H1 (cell line): ENCODE measurements at regions not wholly inside any gene's neighbourhood (a gene's known extent, or its start where the extent isn't known, plus 50 kb on each side); places are given as distances from the start of the nearest gene placed in this dataset.

Experiments used
- CTCF ChIA-PET: fragments of 300-600 bp; sonication (Branson Sonifier 250); formaldehyde crosslinking; loops from one replicate; lab custom pipeline; 2021; ENCODE audit not compliant: partially characterized antibody; lab: Charles Lee
- POLR2A ChIA-PET: fragments of 300-600 bp; sonication (Branson Sonifier 250); formaldehyde crosslinking; loops from one replicate; lab custom pipeline; 2021; ENCODE audit warnings: inconsistent platforms; ENCODE audit not compliant: partially characterized antibody; lab: Charles Lee
- DNase-seq, 2 experiments: peaks; one replicate each; pipeline versions ENCODE4 v3.0.0 to v3.0.0-alpha.2; 2010 to 2022; ENCODE audit warnings: low spot score in 2 of 2, low read depth in 1 of 2, mixed read lengths in 1 of 2
- FAIRE-seq: peaks from 2 replicates; lab custom pipeline; 2011; peaks lifted over from hg19 to GRCh38; lab: Jason Lieb, UNC
- H2AFZ ChIP-seq: 2 replicates; pipeline ENCODE4 v1.8.1; 2012; ENCODE audit warnings: low read length, inconsistent platforms
- H2AK5ac ChIP-seq: 2 replicates; pipeline ENCODE4 v1.6.1; 2013; ENCODE audit warnings: low read depth, low read length
- H2BK120ac ChIP-seq: replicated peaks from 2 replicates; pipeline ENCODE3; 2013; ENCODE audit warnings: low read depth, low read length, inconsistent platforms
- H2BK12ac ChIP-seq: 2 replicates; pipeline ENCODE4 v1.6.1; 2013; ENCODE audit warnings: low read depth, low read length
- H2BK15ac ChIP-seq: 2 replicates; pipeline ENCODE4 v1.6.1; 2013; ENCODE audit warnings: low read length
- H2BK20ac ChIP-seq: 2 replicates; pipeline ENCODE4 v1.6.1; 2013; ENCODE audit warnings: low read length
- H2BK5ac ChIP-seq: 2 replicates; pipeline ENCODE4 v1.6.1; 2013; ENCODE audit warnings: low read depth, low read length
- H3K14ac ChIP-seq: 2 replicates; pipeline ENCODE4 v1.6.1; 2013; ENCODE audit warnings: inconsistent platforms; ENCODE audit not compliant: insufficient read length
- H3K18ac ChIP-seq: 2 replicates; pipeline ENCODE4 v1.6.1; 2013; ENCODE audit warnings: low read length; ENCODE audit errors: extremely low read depth
- H3K23ac ChIP-seq: 2 replicates; pipeline ENCODE4 v1.6.1; 2013; ENCODE audit warnings: inconsistent platforms; ENCODE audit not compliant: insufficient read length
- H3K23me2 ChIP-seq: 2 replicates; pipeline ENCODE4 v1.6.1; 2013; ENCODE audit warnings: low read depth, low read length
- H3K27ac ChIP-seq: 2 replicates; pipeline ENCODE4 v1.6.1; 2011; ENCODE audit warnings: low read depth, low read length, inconsistent platforms
- H3K27me3 ChIP-seq, 4 experiments: replicated peaks in 1 of 4; 1 replicate in 1 of 4; 2 replicates in 3 of 4; pipeline versions ENCODE4 v1.6.1 to v1.8.1; 2011 to 2013; ENCODE audit warnings: low read length in 3 of 4, mild to moderate bottlenecking in 3 of 4, inconsistent platforms in 2 of 4, mixed read lengths in 2 of 4, moderate library complexity in 1 of 4; ENCODE audit not compliant: control insufficient read depth in 3 of 4, insufficient read depth in 3 of 4; ENCODE audit errors: extremely low read depth in 1 of 4
- H3K36me3 ChIP-seq, 4 experiments: 2 replicates each; pipeline versions ENCODE4 v1.6.1 to v1.8.1; 2011 to 2013; ENCODE audit warnings: mild to moderate bottlenecking in 4 of 4, low read length in 3 of 4, moderate library complexity in 2 of 4, control low read depth in 1 of 4, inconsistent platforms in 1 of 4; ENCODE audit not compliant: insufficient read depth in 4 of 4, control insufficient read depth in 2 of 4
- H3K4ac ChIP-seq: replicated peaks from 2 replicates; pipeline ENCODE3; 2013; ENCODE audit warnings: low read length, low read depth, mixed read lengths, inconsistent platforms; ENCODE audit not compliant: insufficient read length
- H3K4me1 ChIP-seq, 4 experiments: replicated peaks in 1 of 4; 1 replicate in 1 of 4; 2 replicates in 3 of 4; pipeline versions ENCODE4 v1.6.1 to v1.8.1; 2011 to 2013; ENCODE audit warnings: low read length in 3 of 4, inconsistent platforms in 2 of 4, mixed read lengths in 1 of 4; ENCODE audit not compliant: insufficient read depth in 4 of 4, control insufficient read depth in 3 of 4
- H3K4me2 ChIP-seq, 2 experiments: 2 replicates each; pipeline versions ENCODE4 v1.6.1 to v1.8.1; 2011 to 2013; ENCODE audit warnings: low read depth in 2 of 2, low read length in 2 of 2, control low read depth in 1 of 2, inconsistent platforms in 1 of 2, mild to moderate bottlenecking in 1 of 2; ENCODE audit not compliant: insufficient read depth in 1 of 2
- H3K4me3 ChIP-seq, 4 experiments: fragments of 200-600, 300-600 bp in 1 of 4; sonication (generic), shearing (Covaris generic), sonication (Bioruptor Twin) in 1 of 4; 2 replicates each; pipeline versions ENCODE4 v1.5.1 to v1.8.1; 2011 to 2016; ENCODE audit warnings: low read length in 4 of 4, low read depth in 3 of 4, control low read depth in 2 of 4, inconsistent platforms in 2 of 4, mild to moderate bottlenecking in 2 of 4, mixed read lengths in 1 of 4, moderate library complexity in 1 of 4; ENCODE audit not compliant: insufficient read depth in 2 of 4; ENCODE audit errors: extremely low read depth in 1 of 4
- H3K56ac ChIP-seq: replicated peaks from 2 replicates; pipeline ENCODE3; 2013; ENCODE audit warnings: low read depth, mild to moderate bottlenecking, mixed read lengths, low read length, inconsistent platforms; ENCODE audit not compliant: insufficient read length
- H3K79me1 ChIP-seq: 2 replicates; pipeline ENCODE4 v1.6.1; 2013; ENCODE audit warnings: low read depth, low read length, control low read depth
- H3K79me2 ChIP-seq, 2 experiments: 2 replicates each; pipeline versions ENCODE4 v1.6.1 to v1.8.1; 2012 to 2013; ENCODE audit warnings: low read length in 2 of 2, mild to moderate bottlenecking in 2 of 2, inconsistent platforms in 1 of 2; ENCODE audit not compliant: insufficient read depth in 2 of 2, control insufficient read depth in 1 of 2
- H3K9ac ChIP-seq, 4 experiments: replicated peaks in 1 of 4; 1 replicate in 1 of 4; 2 replicates in 3 of 4; pipeline versions ENCODE4 v1.6.1 to v1.8.1; 2011 to 2013; ENCODE audit warnings: low read depth in 3 of 4, low read length in 3 of 4, control low read depth in 2 of 4, mild to moderate bottlenecking in 2 of 4, moderate library complexity in 2 of 4, inconsistent platforms in 1 of 4; ENCODE audit errors: extremely low read depth in 1 of 4
- H3K9me3 ChIP-seq, 2 experiments: 2 replicates each; pipeline versions ENCODE4 v1.6.1 to v1.8.1; 2012 to 2013; ENCODE audit warnings: mild to moderate bottlenecking in 2 of 2, moderate library complexity in 2 of 2, control low read depth in 1 of 2, inconsistent platforms in 1 of 2, low read depth in 1 of 2, low read length in 1 of 2, mixed read lengths in 1 of 2; ENCODE audit not compliant: insufficient read depth in 2 of 2
- H4K20me1 ChIP-seq, 2 experiments: replicated peaks in 1 of 2; 2 replicates each; pipeline versions ENCODE3 to v1.8.1; 2011 to 2013; ENCODE audit warnings: inconsistent platforms in 2 of 2, low read length in 2 of 2, mild to moderate bottlenecking in 1 of 2; ENCODE audit not compliant: insufficient read depth in 2 of 2, control insufficient read depth in 1 of 2
- H4K5ac ChIP-seq: 2 replicates; pipeline ENCODE4 v1.6.1; 2013; ENCODE audit warnings: low read length, low read depth, mixed read lengths, inconsistent platforms; ENCODE audit not compliant: insufficient read length
- H4K8ac ChIP-seq: 2 replicates; pipeline ENCODE4 v1.8.0; 2013; ENCODE audit warnings: mild to moderate bottlenecking, moderate library complexity, low read length, inconsistent platforms; ENCODE audit not compliant: insufficient read depth; ENCODE audit errors: extremely low read depth
- H4K91ac ChIP-seq: replicated peaks from 2 replicates; pipeline ENCODE3; 2013; ENCODE audit warnings: low read length, mixed read lengths, inconsistent platforms; ENCODE audit not compliant: insufficient read length
- CEBPB ChIP-seq: IDR thresholded peaks from 2 replicates; pipeline ENCODE4 v1.6.1; 2012; ENCODE audit warnings: low read depth, low read length
- HDAC6 ChIP-seq: IDR thresholded peaks from one replicate; pipeline ENCODE4 v1.7.1; 2012; ENCODE audit warnings: low read depth, mild to moderate bottlenecking, inconsistent platforms, low read length, moderate library complexity
- JUN ChIP-seq: IDR thresholded peaks from 2 replicates; pipeline ENCODE4 v1.6.1; 2011; ENCODE audit warnings: low read depth, mild to moderate bottlenecking, improper control_type of control experiment, low read length
- KDM4A ChIP-seq: IDR thresholded peaks from one replicate; pipeline ENCODE4 v1.7.1; 2012; ENCODE audit warnings: low read depth, mild to moderate bottlenecking, moderate library complexity, low read length, inconsistent platforms; ENCODE audit not compliant: severe bottlenecking
- SRF ChIP-seq: IDR thresholded peaks from 2 replicates; pipeline ENCODE4 v1.6.1; 2011; ENCODE audit warnings: mild to moderate bottlenecking, low read depth, low read length, moderate library complexity
- TEAD4 ChIP-seq: IDR thresholded peaks from 2 replicates; pipeline ENCODE4 v1.6.1; 2012; ENCODE audit warnings: low read depth, low read length, inconsistent platforms, mixed read lengths
- WGBS, 2 experiments: shearing (Covaris generic) in 1 of 2; methylation state at CpG; one replicate each; pipeline versions ENCODE4 v1.1.6 to v1.1.7; 2013 to 2015; ENCODE audit warnings: low lambda C conversion rate in 2 of 2, mixed read lengths in 2 of 2, inconsistent platforms in 1 of 2, low coverage in 1 of 2, missing lambda C conversion rate in 1 of 2; ENCODE audit not compliant: insufficient replicate concordance in 2 of 2, insufficient coverage in 1 of 2, insufficient read length in 1 of 2; ENCODE audit errors: extremely low coverage in 1 of 2, missing lambda C conversion rate in 1 of 2; 5-methylcytosine and 5-hydroxymethylcytosine counted together

DNA sequence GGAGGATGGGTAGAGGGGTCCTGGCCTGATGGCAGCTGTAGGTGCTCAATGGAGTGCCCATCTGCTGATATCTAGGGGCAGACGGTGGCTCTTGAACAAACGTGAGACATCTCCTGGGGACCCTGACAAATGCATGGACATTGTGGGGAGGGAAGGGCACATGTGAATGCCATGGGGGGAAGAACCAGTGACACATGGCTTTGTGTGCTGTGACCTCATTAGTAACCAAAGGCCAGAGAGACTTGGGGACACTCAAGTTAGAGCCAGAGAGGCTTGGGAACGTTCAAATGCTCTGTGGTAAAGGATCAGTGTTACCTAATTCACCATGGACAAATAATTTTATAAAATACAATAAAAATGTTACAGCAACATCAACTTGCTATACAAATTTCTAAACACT is 151.8 kb downstream of the ESM1 start:
- POLR2A ChIA-PET = no interaction called here
- H3K27me3 ChIP-seq = no peaks in the 10 kb centered on the region
- no peak overlapping the region for H2BK20ac ChIP-seq
- no peak for TF ChIP-seq CEBPB
- TF ChIP-seq HDAC6 = no peak
- TF ChIP-seq SRF = no peak
- TF ChIP-seq TEAD4 = no peak
- TF ChIP-seq JUN = no peak
- no peak for TF ChIP-seq KDM4A
- no peak overlapping the region for H3K4me3 ChIP-seq
- H2AK5ac ChIP-seq = no peak overlapping the region
- no peak overlapping the region for H4K8ac ChIP-seq
- no peaks in the 10 kb centered on the region for H3K9me3 ChIP-seq
- no peak overlapping the region for H3K14ac ChIP-seq
- no peaks in the 10 kb centered on the region for H3K4me1 ChIP-seq
- H3K23ac ChIP-seq = no peak overlapping the region
- no peak overlapping the region for H2AFZ ChIP-seq
- no peak overlapping the region for H4K91ac ChIP-seq
- CTCF ChIA-PET = interaction anchor here (0.8 to 1.6 kb wide), 2 partner anchors 12 to 125 kb away, joined by 3 to 4 read pairs; no protein-coding TSS in a partner anchor
- no peaks in the 10 kb centered on the region for H4K20me1 ChIP-seq
- H3K4me2 ChIP-seq = no peak overlapping the region
- H2BK120ac ChIP-seq = no peak overlapping the region
- H3K79me1 ChIP-seq = no peaks in the 10 kb centered on the region
- FAIRE-seq = no peak
- no peak overlapping the region for H3K9ac ChIP-seq
- 79% methylated on average over 3 of the region's 3 CpGs; no CpG with 5 or more reads in 1 of the 2 experiments for WGBS, 2 experiments
- H3K79me2 ChIP-seq = no peaks in the 10 kb centered on the region
- no peak overlapping the region for H3K18ac ChIP-seq
- no peak overlapping the region for H3K56ac ChIP-seq
- H3K36me3 ChIP-seq = no peaks in the 10 kb centered on the region
- DNase-seq = no peak
- H3K27ac ChIP-seq = no peak overlapping the region
- H4K5ac ChIP-seq = no peak overlapping the region
- H2BK12ac ChIP-seq = no peak overlapping the region
- no peak overlapping the region for H2BK5ac ChIP-seq
- no peak overlapping the region for H2BK15ac ChIP-seq
- no peaks in the 10 kb centered on the region for H3K23me2 ChIP-seq
- no peak overlapping the region for H3K4ac ChIP-seq
